ENCODE measurements at regions not wholly inside any gene's neighbourhood (a gene's known extent, or its start where the extent isn't known, plus 50 kb on each side); places are given as distances from the start of the nearest gene placed in this dataset.

DNA sequence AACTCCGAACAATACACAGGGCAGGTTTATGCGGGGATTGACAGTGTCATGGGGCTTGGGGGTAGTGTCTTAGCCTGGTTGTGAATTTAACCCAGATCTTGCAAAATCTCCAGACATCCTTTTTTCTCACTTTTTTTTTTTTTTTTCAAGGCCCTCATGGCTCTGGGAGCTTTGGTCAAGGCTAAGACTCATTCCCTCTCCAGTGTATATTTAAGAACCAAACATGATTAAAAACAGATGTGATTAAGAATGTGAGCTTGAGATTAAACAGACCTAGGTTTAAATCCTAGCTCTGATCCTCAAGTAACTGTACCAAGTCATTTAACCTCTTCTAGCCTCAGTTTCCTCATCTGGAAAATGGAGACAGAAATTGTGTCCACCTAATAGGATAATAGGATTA, 151.7 kb upstream of the FUT8 start:
- Histone ChIP-seq H3K23ac (ENCODE audit: low read length) (no peak overlapping the region), H3K4ac (ENCODE audit: low read depth, low read length) (no peak overlapping the region), H3K4me1 (ENCODE audit: control insufficient read depth, low read depth, low read length) (peaks cover 14% of the 10 kb centered on the region), H3K56ac (ENCODE audit: low read length) (peak overlapping the region; percentile 49), H3K79me2 (ENCODE audit: control insufficient read depth, insufficient read depth, low read length) (no peaks in the 10 kb centered on the region), H3K27me3 (ENCODE audit: insufficient read depth, low read length, poor library complexity) (no peaks in the 10 kb centered on the region), H3K36me3 (ENCODE audit: control insufficient read depth, insufficient read depth, low read length) (no peaks in the 10 kb centered on the region), H3K79me1 (ENCODE audit: low read length) (no peaks in the 10 kb centered on the region), H3K18ac (ENCODE audit: low read length) (no peak overlapping the region), H3K27ac (ENCODE audit: low read depth, low read length) (no peak overlapping the region), H4K8ac (ENCODE audit: low read depth, low read length) (no peak overlapping the region), H3K4me3 (ENCODE audit: low read length) (no peak overlapping the region), H3K4me2 (ENCODE audit: low read length) (no peak overlapping the region), H4K5ac (ENCODE audit: low read length) (no peak overlapping the region), H2BK15ac (replicated peaks; ENCODE audit: low read depth) (no peak overlapping the region), H2BK120ac (ENCODE audit: low read depth, low read length) (no peak overlapping the region), H2BK5ac (ENCODE audit: low read length) (no peak overlapping the region), H3K9ac (ENCODE audit: low read length) (no peak overlapping the region), H2AK5ac (ENCODE audit: low read length) (no peak overlapping the region)
- DNase-seq = no peak
- WGBS (ENCODE audit: extremely low coverage, insufficient coverage, low lambda C conversion rate) = no CpG with 5 or more reads among the region's 2 CpGs

DNA sequence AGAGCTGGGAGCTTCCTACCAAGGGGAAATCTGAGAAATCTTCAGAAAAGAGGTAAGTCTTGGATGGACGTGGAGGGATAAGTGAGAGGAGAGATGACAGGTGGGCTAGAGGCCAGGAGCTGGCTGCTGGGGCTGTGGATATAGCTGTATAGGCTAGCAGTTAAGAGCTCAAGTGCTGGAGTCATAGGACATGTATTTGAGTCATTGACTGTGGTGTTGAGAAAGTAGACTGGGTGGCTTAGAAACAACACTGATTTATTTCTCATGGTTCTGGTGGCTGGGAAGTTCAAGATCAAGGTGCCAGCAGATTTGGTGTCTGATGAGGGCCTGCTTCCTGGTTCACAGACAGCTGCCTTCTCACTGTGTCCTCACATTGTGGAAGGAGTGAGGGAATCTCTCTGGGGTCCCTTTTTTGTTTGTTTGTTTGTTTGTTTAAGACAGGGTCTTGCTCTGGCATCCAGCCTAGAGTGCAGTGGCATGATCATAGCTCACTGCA, 151.1 kb upstream of the FUT8 start:
- Histone ChIP-seq H2AK5ac (ENCODE audit: low read length) (no peak overlapping the region), H3K4me3 (ENCODE audit: low read length) (no peak overlapping the region), H4K5ac (ENCODE audit: low read length) (no peak overlapping the region), H3K23ac (ENCODE audit: low read length) (no peak overlapping the region), H4K8ac (ENCODE audit: low read depth, low read length) (no peak overlapping the region), H3K27me3 (ENCODE audit: insufficient read depth, low read length, poor library complexity) (no peaks in the 10 kb centered on the region), H2BK15ac (replicated peaks; ENCODE audit: low read depth) (no peak overlapping the region), H3K9ac (ENCODE audit: low read length) (no peak overlapping the region), H3K79me1 (ENCODE audit: low read length) (no peaks in the 10 kb centered on the region), H3K36me3 (ENCODE audit: control insufficient read depth, insufficient read depth, low read length) (no peaks in the 10 kb centered on the region), H3K56ac (ENCODE audit: low read length) (no peak overlapping the region), H3K4me2 (ENCODE audit: low read length) (no peak overlapping the region), H3K27ac (ENCODE audit: low read depth, low read length) (no peak overlapping the region), H3K4ac (ENCODE audit: low read depth, low read length) (no peak overlapping the region), H3K79me2 (ENCODE audit: control insufficient read depth, insufficient read depth, low read length) (no peaks in the 10 kb centered on the region), H2BK120ac (ENCODE audit: low read depth, low read length) (no peak overlapping the region), H3K4me1 (ENCODE audit: control insufficient read depth, low read depth, low read length) (peaks cover 7% of the 10 kb centered on the region), H3K18ac (ENCODE audit: low read length) (no peak overlapping the region), H2BK5ac (ENCODE audit: low read length) (no peak overlapping the region)
- WGBS (ENCODE audit: extremely low coverage, insufficient coverage, low lambda C conversion rate) = no CpG with 5 or more reads among the region's 1 CpG
- DNase-seq = no peak

DNA sequence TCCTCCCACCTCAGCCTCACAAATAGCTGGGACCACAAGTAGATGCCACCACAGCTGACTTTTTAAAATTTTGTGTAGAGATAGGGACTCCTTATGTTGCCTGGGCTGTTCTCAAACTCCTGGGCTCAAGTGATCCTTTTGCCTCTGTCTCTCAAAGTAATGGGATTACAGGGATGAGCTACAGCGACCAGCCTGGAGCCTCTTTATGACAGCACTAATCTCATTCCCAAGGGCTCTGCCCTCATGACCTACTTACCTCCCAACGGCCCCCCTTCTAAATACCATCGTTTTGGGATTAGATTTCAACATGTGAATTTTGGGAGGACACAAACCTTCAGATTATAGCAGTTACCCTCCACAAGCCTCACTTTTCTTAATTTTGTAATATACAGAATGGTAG, 150.6 kb upstream of the FUT8 start:
- Histone ChIP-seq H3K4me3 (ENCODE audit: low read length) (no peak overlapping the region), H3K56ac (ENCODE audit: low read length) (no peak overlapping the region), H3K27me3 (ENCODE audit: insufficient read depth, low read length, poor library complexity) (no peaks in the 10 kb centered on the region), H3K27ac (ENCODE audit: low read depth, low read length) (no peak overlapping the region), H3K4me2 (ENCODE audit: low read length) (no peak overlapping the region), H3K18ac (ENCODE audit: low read length) (no peak overlapping the region), H3K36me3 (ENCODE audit: control insufficient read depth, insufficient read depth, low read length) (no peaks in the 10 kb centered on the region), H3K79me2 (ENCODE audit: control insufficient read depth, insufficient read depth, low read length) (no peaks in the 10 kb centered on the region), H3K79me1 (ENCODE audit: low read length) (no peaks in the 10 kb centered on the region), H2BK15ac (replicated peaks; ENCODE audit: low read depth) (no peak overlapping the region), H4K8ac (ENCODE audit: low read depth, low read length) (no peak overlapping the region), H3K4me1 (ENCODE audit: control insufficient read depth, low read depth, low read length) (peaks cover 4% of the 10 kb centered on the region), H2AK5ac (ENCODE audit: low read length) (no peak overlapping the region), H2BK5ac (ENCODE audit: low read length) (no peak overlapping the region), H2BK120ac (ENCODE audit: low read depth, low read length) (no peak overlapping the region), H4K5ac (ENCODE audit: low read length) (no peak overlapping the region), H3K4ac (ENCODE audit: low read depth, low read length) (no peak overlapping the region), H3K9ac (ENCODE audit: low read length) (no peak overlapping the region), H3K23ac (ENCODE audit: low read length) (no peak overlapping the region)
- peak; percentile 36 for DNase-seq
- WGBS (ENCODE audit: extremely low coverage, insufficient coverage, low lambda C conversion rate) = no CpG with 5 or more reads among the region's 3 CpGs

DNA sequence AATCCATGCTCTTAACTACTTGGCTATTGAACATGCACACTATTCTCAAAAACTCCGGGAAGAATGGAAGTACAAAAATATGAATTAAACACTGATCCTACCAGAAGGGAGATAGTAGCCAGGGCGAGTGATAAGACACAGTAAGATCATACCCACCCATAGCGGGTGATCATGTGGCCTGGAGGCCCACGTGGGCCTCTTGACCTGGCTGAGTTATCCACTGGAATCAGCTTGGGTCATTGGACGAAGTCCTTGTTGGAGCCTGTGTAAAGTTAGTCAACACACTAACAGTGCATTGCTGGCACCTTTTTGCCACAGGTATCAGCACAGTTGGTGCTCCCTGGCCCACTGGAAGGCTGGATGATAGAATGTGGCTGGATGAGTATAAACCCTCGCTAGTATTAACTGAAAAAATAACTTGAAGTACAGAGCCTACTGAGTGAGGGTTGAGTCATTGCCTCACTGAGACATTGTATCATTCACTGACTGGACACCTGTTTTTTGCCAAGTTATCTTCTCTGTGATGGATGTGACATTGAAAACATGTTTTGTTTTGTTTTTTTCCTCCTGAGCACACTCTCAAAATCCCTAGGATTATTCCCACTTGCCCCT, 149.2 kb upstream of the FUT8 start:
- H3K9ac ChIP-seq (ENCODE audit: low read length) = no peak overlapping the region

DNA sequence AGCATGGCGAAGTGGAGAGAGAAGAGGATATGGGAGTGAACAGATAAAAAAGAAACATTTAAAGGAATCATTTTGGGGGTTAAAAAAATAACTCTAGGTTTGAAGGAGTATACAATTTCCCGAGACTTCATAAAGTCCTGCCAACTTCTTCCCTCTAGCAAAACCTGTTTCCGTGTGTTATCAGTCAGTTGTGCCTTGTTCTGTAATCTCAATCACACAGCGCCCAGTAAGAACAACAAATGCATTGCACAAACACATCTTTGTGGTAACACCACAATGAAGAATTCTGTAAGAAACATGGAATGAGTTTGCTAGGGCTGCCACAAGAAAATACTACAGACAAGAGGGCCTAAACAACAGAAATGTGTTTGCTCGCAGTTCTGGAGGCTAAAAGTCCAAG, 144.7 kb upstream of the FUT8 start:
- Histone ChIP-seq H3K27ac (ENCODE audit: low read depth, low read length) (no peak overlapping the region), H2BK120ac (ENCODE audit: low read depth, low read length) (no peak overlapping the region), H3K4me2 (ENCODE audit: low read length) (no peak overlapping the region), H4K5ac (ENCODE audit: low read length) (no peak overlapping the region), H3K79me2 (ENCODE audit: control insufficient read depth, insufficient read depth, low read length) (no peaks in the 10 kb centered on the region), H3K4ac (ENCODE audit: low read depth, low read length) (no peak overlapping the region), H2BK5ac (ENCODE audit: low read length) (no peak overlapping the region), H3K4me1 (ENCODE audit: control insufficient read depth, low read depth, low read length) (no peaks in the 10 kb centered on the region), H2AK5ac (ENCODE audit: low read length) (no peak overlapping the region), H4K8ac (ENCODE audit: low read depth, low read length) (no peak overlapping the region), H3K79me1 (ENCODE audit: low read length) (no peaks in the 10 kb centered on the region), H3K36me3 (ENCODE audit: control insufficient read depth, insufficient read depth, low read length) (no peaks in the 10 kb centered on the region), H2BK15ac (replicated peaks; ENCODE audit: low read depth) (no peak overlapping the region), H3K18ac (ENCODE audit: low read length) (no peak overlapping the region), H3K23ac (ENCODE audit: low read length) (no peak overlapping the region), H3K56ac (ENCODE audit: low read length) (no peak overlapping the region), H3K27me3 (ENCODE audit: insufficient read depth, low read length, poor library complexity) (no peaks in the 10 kb centered on the region), H3K4me3 (ENCODE audit: low read length) (no peak overlapping the region), H3K9ac (ENCODE audit: low read length) (no peak overlapping the region)
- no peak for DNase-seq
- no CpG with 5 or more reads among the region's 5 CpGs for WGBS (ENCODE audit: extremely low coverage, insufficient coverage, low lambda C conversion rate)

More for the DNA sequence above, 149.2 kb upstream of the FUT8 start:
- H3K56ac ChIP-seq (ENCODE audit: low read length) = no peak overlapping the region
- H2BK15ac ChIP-seq (replicated peaks; ENCODE audit: low read depth) = no peak overlapping the region
- H3K23ac ChIP-seq (ENCODE audit: low read length) = no peak overlapping the region
- H2BK5ac ChIP-seq (ENCODE audit: low read length) = no peak overlapping the region
- no peak for DNase-seq
- H2BK120ac ChIP-seq (ENCODE audit: low read depth, low read length) = no peak overlapping the region
- no peak overlapping the region for H4K5ac ChIP-seq (ENCODE audit: low read length)
- H2AK5ac ChIP-seq (ENCODE audit: low read length) = no peak overlapping the region
- no peaks in the 10 kb centered on the region for H3K27me3 ChIP-seq (ENCODE audit: insufficient read depth, low read length, poor library complexity)
- H3K79me2 ChIP-seq (ENCODE audit: control insufficient read depth, insufficient read depth, low read length) = no peaks in the 10 kb centered on the region
- H3K27ac ChIP-seq (ENCODE audit: low read depth, low read length) = no peak overlapping the region
- no CpG with 5 or more reads among the region's 6 CpGs for WGBS (ENCODE audit: extremely low coverage, insufficient coverage, low lambda C conversion rate)
- H3K36me3 ChIP-seq (ENCODE audit: control insufficient read depth, insufficient read depth, low read length) = no peaks in the 10 kb centered on the region
- H3K4me2 ChIP-seq (ENCODE audit: low read length) = no peak overlapping the region
- H3K4me3 ChIP-seq (ENCODE audit: low read length) = no peak overlapping the region
- no peak overlapping the region for H3K18ac ChIP-seq (ENCODE audit: low read length)
- H4K8ac ChIP-seq (ENCODE audit: low read depth, low read length) = no peak overlapping the region
- H3K4me1 ChIP-seq (ENCODE audit: control insufficient read depth, low read depth, low read length) = no peaks in the 10 kb centered on the region
- no peaks in the 10 kb centered on the region for H3K79me1 ChIP-seq (ENCODE audit: low read length)
- no peak overlapping the region for H3K4ac ChIP-seq (ENCODE audit: low read depth, low read length)

DNA sequence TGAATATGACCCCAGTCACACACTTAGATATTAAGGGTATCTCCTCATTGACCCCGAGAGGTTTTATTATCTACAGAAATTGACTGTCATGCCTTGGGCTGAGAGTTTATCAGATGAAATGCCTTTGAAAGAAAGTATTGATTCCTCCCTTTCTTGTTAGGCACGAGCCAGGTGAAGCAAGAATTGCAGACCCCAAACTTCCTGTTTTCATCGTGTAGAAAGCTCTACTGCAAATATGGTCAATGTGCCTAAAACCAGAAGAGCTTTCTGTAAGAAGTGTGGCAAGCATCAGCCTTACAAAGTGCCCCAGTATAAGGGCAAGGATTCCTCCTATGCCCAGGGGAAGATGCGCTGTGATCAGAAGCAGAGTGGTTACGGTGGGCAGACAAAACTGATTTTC, 143.9 kb upstream of the FUT8 start:
- H3K4me3 ChIP-seq (ENCODE audit: low read length) = no peak overlapping the region
- no peak overlapping the region for H4K5ac ChIP-seq (ENCODE audit: low read length)
- H3K4me2 ChIP-seq (ENCODE audit: low read length) = no peak overlapping the region
- DNase-seq = no peak
- H3K18ac ChIP-seq (ENCODE audit: low read length) = no peak overlapping the region
- no peak overlapping the region for H3K27ac ChIP-seq (ENCODE audit: low read depth, low read length)
- no peak overlapping the region for H3K23ac ChIP-seq (ENCODE audit: low read length)
- H3K27me3 ChIP-seq (ENCODE audit: insufficient read depth, low read length, poor library complexity) = no peaks in the 10 kb centered on the region
- no peak overlapping the region for H3K9ac ChIP-seq (ENCODE audit: low read length)
- no peak overlapping the region for H2AK5ac ChIP-seq (ENCODE audit: low read length)
- H2BK120ac ChIP-seq (ENCODE audit: low read depth, low read length) = no peak overlapping the region
- no CpG with 5 or more reads among the region's 5 CpGs for WGBS (ENCODE audit: extremely low coverage, insufficient coverage, low lambda C conversion rate)
- H3K4ac ChIP-seq (ENCODE audit: low read depth, low read length) = no peak overlapping the region
- H3K79me2 ChIP-seq (ENCODE audit: control insufficient read depth, insufficient read depth, low read length) = no peaks in the 10 kb centered on the region
- H2BK15ac ChIP-seq (replicated peaks; ENCODE audit: low read depth) = no peak overlapping the region
- H3K36me3 ChIP-seq (ENCODE audit: control insufficient read depth, insufficient read depth, low read length) = no peaks in the 10 kb centered on the region
- no peaks in the 10 kb centered on the region for H3K79me1 ChIP-seq (ENCODE audit: low read length)
- no peak overlapping the region for H3K56ac ChIP-seq (ENCODE audit: low read length)
- H2BK5ac ChIP-seq (ENCODE audit: low read length) = no peak overlapping the region
- H4K8ac ChIP-seq (ENCODE audit: low read depth, low read length) = no peak overlapping the region
- H3K4me1 ChIP-seq (ENCODE audit: control insufficient read depth, low read depth, low read length) = no peaks in the 10 kb centered on the region

Data from mesendoderm (in vitro differentiated cells).